HG03378 (cell line): ENCODE measurements at regions not wholly inside any gene's neighbourhood (a gene's known extent, or its start where the extent isn't known, plus 50 kb on each side); places are given as distances from the start of the nearest gene placed in this dataset.

Experiments used
- ATAC-seq: cut with Tn5 transposase; IDR thresholded peaks from one replicate; pipeline ENCODE4 v1.9.1; 2021; ENCODE audit warnings: mild to moderate bottlenecking, moderate library complexity; ENCODE audit not compliant: unreplicated experiment

- ATAC-seq = no peak
Observed at GRCh38 chr13:31675440-31675953, 63.8 kb upstream of the RXFP2 start.

GRCh38 chr13:31681133-31681532, 58.2 kb upstream of the RXFP2 start:
- ATAC-seq = no peak

- ATAC-seq = no peak
Observed at GRCh38 chr13:31684466-31684865, 54.9 kb upstream of the RXFP2 start.

- ATAC-seq = no peak
Observed at GRCh38 chr13:31686670-31687425, 52.5 kb upstream of the RXFP2 start.
